ENCODE measurements at regions not wholly inside any gene's neighbourhood (a gene's known extent, or its start where the extent isn't known, plus 50 kb on each side); places are given as distances from the start of the nearest gene placed in this dataset.

GRCh38 chr15:79592126-79592525, 160.0 kb downstream of the MINAR1 start:
- no peaks in the 10 kb centered on the region; the same call in 1 of the 2 replicates for H3K27me3 Mint-ChIP-seq (ENCODE audit: low read depth)
- POLR2A ChIA-PET, result interaction anchor here (0.9 kb wide), 1 partner anchor 252 kb away, joined by 3 read pairs; no protein-coding TSS in a partner anchor
- CTCF ChIA-PET, result interaction anchor here (1.4 to 3.6 kb wide), 5 partner anchors 11 to 258 kb away, joined by 3 to 48 read pairs (median 7); no protein-coding TSS in a partner anchor

GRCh38 chr15:79593119-79593869, 161.2 kb downstream of the MINAR1 start:
- Mint-ChIP-seq H3K27ac (no peak overlapping the region), H3K4me3 (no peak overlapping the region), H3K36me3 (no peaks in the 10 kb centered on the region), H3K27me3 (ENCODE audit: low read depth) (no peaks in the 10 kb centered on the region; the same call in 1 of the 2 replicates), H3K4me1 (no peaks in the 10 kb centered on the region), H3K9me3 (no peaks in the 10 kb centered on the region)
- DNase-seq (ENCODE audit: low spot score) (peak; percentile 22), ATAC-seq (peak; percentile 36)
- CTCF ChIA-PET, result interaction anchor here (0.7 to 3.6 kb wide), 11 partner anchors 10 to 256 kb away, joined by 3 to 48 read pairs (median 6); partner anchors contain the start of gene MINAR1
- TF ChIP-seq ZNF671 (CRISPR knock-in tag; IDR thresholded peaks at IDR 0.05) (no peak), MYBL2 (CRISPR knock-in tag; IDR thresholded peaks at IDR 0.05) (no peak), NR1H2 (CRISPR knock-in tag; IDR thresholded peaks at IDR 0.05) (no peak), ZNF317 (CRISPR knock-in tag; IDR thresholded peaks at IDR 0.05; ENCODE audit: borderline replicate concordance, low read depth) (no peak), GABPB1 (CRISPR knock-in tag; IDR thresholded peaks at IDR 0.05) (no peak), EMX1 (CRISPR knock-in tag; IDR thresholded peaks at IDR 0.05) (no peak), KAT7 (CRISPR knock-in tag; IDR thresholded peaks at IDR 0.05; ENCODE audit: borderline replicate concordance) (no peak), MXD4 (CRISPR knock-in tag; IDR thresholded peaks at IDR 0.05; ENCODE audit: borderline replicate concordance) (no peak), CTCF (IDR thresholded peaks at IDR 0.05) (no peak)
- POLR2A ChIA-PET, result no interaction called here

More at GRCh38 chr15:79592126-79592525, 160.0 kb downstream of the MINAR1 start:
- no peak for DNase-seq (ENCODE audit: low spot score)
- Mint-ChIP-seq H3K9me3 (no peaks in the 10 kb centered on the region), H3K4me3 (no peak overlapping the region), H3K4me1 (no peaks in the 10 kb centered on the region), H3K36me3 (no peaks in the 10 kb centered on the region), H3K27ac (no peak overlapping the region)
- no peak for ATAC-seq
- TF ChIP-seq ZSCAN18 (CRISPR knock-in tag; IDR thresholded peaks at IDR 0.05), result no peak

- H3K27me3 Mint-ChIP-seq (ENCODE audit: low read depth), result no peaks in the 10 kb centered on the region; the same call in 1 of the 2 replicates
- H3K4me3 Mint-ChIP-seq, result no peak overlapping the region
- no peaks in the 10 kb centered on the region for H3K4me1 Mint-ChIP-seq
- no peak for TF ChIP-seq ZNF423 (CRISPR knock-in tag; IDR thresholded peaks at IDR 0.05)
- no peak for TF ChIP-seq HMGA2 (CRISPR knock-in tag; IDR thresholded peaks at IDR 0.05)
- TF ChIP-seq PRDM15 (CRISPR knock-in tag; IDR thresholded peaks at IDR 0.05), result no peak
- TF ChIP-seq HMGXB4 (CRISPR knock-in tag; IDR thresholded peaks at IDR 0.05), result no peak
- no peak for TF ChIP-seq NFATC4 (CRISPR knock-in tag; IDR thresholded peaks at IDR 0.05)
- no peaks in the 10 kb centered on the region for H3K36me3 Mint-ChIP-seq
- ATAC-seq (no peak), DNase-seq (ENCODE audit: low spot score) (no peak)
- H3K27ac Mint-ChIP-seq, result no peak overlapping the region
- no peaks in the 10 kb centered on the region for H3K9me3 Mint-ChIP-seq
- ChIA-PET CTCF (interaction anchor here (0.7 to 4.3 kb wide), 60 partner anchors 8 to 772 kb away, joined by 3 to 150 read pairs (median 6); partner anchors contain the start of gene MINAR1), POLR2A (interaction anchor here (0.7 kb wide), 1 partner anchor 256 kb away, joined by 3 read pairs; no protein-coding TSS in a partner anchor)
These were observed 163.2 kb downstream of the MINAR1 start for GRCh38 chr15:79595306-79595705.

Measured in WTC11 (cell line).